Coronary artery (tissue), 2 donors: ENCODE measurements at regions not wholly inside any gene's neighbourhood (a gene's known extent, or its start where the extent isn't known, plus 50 kb on each side); places are given as distances from the start of the nearest gene placed in this dataset.

Experiments
- DNase-seq: peaks from one replicate; pipeline ENCODE4 v3.0.0-alpha.2; 2017; ENCODE audit warnings: low spot score
- H3K27ac ChIP-seq, 2 donors: fragments of 200-600 bp; sonication (generic); one replicate each; pipeline ENCODE4 v1.5.1; 2016 to 2019
- H3K4me3 ChIP-seq: fragments of 200-600 bp; sonication (generic); 2 replicates; pipeline ENCODE4 v1.5.1; 2016; ENCODE audit warnings: mild to moderate bottlenecking, moderate library complexity
- TF ChIP-seq, protein P1 (sequence below): fragments of 200-600 bp; sonication (generic); IDR thresholded peaks from one replicate; pipeline ENCODE4 v1.5.1; 2019; ENCODE audit warnings: antibody characterized with exemption

DNA sequence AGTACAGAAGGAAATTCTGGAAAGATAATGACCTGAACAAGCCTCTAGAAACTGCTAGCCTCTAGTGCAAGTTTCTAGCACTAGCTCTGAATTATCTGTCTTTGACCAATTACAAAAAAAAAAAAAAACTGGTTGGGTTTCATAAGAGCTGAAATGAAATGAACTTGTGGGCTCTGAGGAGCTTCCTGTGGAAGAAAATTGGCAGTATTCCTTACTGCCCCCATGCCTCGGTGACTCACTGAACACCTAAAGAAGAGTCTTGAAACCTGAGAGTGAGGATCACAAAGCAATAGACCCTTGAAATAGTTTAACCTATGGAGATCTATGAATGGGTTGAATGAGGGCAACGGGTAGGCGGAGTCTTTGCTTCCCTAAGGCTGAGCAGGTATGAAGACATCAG is 263.6 kb upstream of the RASA1 start:
- H3K27ac ChIP-seq, result no peak overlapping the region
- H3K4me3 ChIP-seq, result no peak overlapping the region
- TF ChIP-seq, protein P1, sequence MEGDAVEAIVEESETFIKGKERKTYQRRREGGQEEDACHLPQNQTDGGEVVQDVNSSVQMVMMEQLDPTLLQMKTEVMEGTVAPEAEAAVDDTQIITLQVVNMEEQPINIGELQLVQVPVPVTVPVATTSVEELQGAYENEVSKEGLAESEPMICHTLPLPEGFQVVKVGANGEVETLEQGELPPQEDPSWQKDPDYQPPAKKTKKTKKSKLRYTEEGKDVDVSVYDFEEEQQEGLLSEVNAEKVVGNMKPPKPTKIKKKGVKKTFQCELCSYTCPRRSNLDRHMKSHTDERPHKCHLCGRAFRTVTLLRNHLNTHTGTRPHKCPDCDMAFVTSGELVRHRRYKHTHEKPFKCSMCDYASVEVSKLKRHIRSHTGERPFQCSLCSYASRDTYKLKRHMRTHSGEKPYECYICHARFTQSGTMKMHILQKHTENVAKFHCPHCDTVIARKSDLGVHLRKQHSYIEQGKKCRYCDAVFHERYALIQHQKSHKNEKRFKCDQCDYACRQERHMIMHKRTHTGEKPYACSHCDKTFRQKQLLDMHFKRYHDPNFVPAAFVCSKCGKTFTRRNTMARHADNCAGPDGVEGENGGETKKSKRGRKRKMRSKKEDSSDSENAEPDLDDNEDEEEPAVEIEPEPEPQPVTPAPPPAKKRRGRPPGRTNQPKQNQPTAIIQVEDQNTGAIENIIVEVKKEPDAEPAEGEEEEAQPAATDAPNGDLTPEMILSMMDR, result no peak
- DNase-seq, result no peak

GRCh38 chr5:87007737-87008136 is 259.9 kb upstream of the RASA1 start:
- Histone ChIP-seq H3K4me3 (no peak overlapping the region), H3K27ac (no peak overlapping the region)
- TF ChIP-seq, protein P1, result no peak
- DNase-seq, result no peak

GRCh38 chr5:87008751-87009560 is 258.7 kb upstream of the RASA1 start:
- DNase-seq, result no peak
- Histone ChIP-seq H3K27ac (no peak overlapping the region), H3K4me3 (no peak overlapping the region)
- TF ChIP-seq, protein P1, result no peak

- DNase-seq, result no peak
- Histone ChIP-seq H3K27ac (no peak overlapping the region), H3K4me3 (no peak overlapping the region)
- TF ChIP-seq, protein P1, result no peak
These were observed 256.9 kb upstream of the RASA1 start for GRCh38 chr5:87010736-87011135.

- no peak for DNase-seq
- H3K4me3 ChIP-seq, result no peak overlapping the region
- TF ChIP-seq, protein P1, result no peak
- no peak overlapping the region for H3K27ac ChIP-seq
These were observed 251.8 kb upstream of the RASA1 start for GRCh38 chr5:87015901-87016300.

- DNase-seq, result no peak
These were observed 247.4 kb upstream of the RASA1 start for GRCh38 chr5:87020099-87020934.

More at GRCh38 chr5:87020099-87020934, 247.4 kb upstream of the RASA1 start:
- peak overlapping the region; percentile 7 to 66 for H3K27ac ChIP-seq
- peak overlapping the region; percentile 37 for H3K4me3 ChIP-seq
- TF ChIP-seq, protein P1, result no peak
